CD4-positive, alpha-beta T cell treated with Interleukin-10 for 1 hour (primary cell): ENCODE measurements at regions not wholly inside any gene's neighbourhood (a gene's known extent, or its start where the extent isn't known, plus 50 kb on each side); places are given as distances from the start of the nearest gene placed in this dataset.

Experiments
- DNase-seq: peaks from one replicate; pipeline ENCODE4 v3.0.0-alpha.2; 2020

DNA sequence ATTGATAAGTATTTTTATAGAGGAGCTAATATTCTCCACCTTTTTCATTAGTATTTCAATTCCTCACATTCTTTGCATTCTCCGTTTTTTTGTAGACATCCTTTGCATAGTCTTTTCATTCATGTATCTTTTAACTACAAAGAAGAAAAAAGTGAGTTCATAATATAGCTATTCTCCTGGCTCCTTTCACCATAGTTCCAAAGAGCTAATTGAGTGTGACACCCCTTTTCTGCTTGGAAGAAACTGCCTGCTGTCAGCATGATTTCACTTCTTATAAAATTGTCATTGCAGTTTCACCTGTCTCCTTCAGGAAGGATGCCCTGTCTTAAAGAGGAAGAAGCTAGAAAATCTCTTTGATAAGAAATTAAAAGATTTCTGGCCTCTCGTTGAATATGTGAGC lies 991.1 kb downstream of the KCNT2 start:
- DNase-seq, result no peak

DNA sequence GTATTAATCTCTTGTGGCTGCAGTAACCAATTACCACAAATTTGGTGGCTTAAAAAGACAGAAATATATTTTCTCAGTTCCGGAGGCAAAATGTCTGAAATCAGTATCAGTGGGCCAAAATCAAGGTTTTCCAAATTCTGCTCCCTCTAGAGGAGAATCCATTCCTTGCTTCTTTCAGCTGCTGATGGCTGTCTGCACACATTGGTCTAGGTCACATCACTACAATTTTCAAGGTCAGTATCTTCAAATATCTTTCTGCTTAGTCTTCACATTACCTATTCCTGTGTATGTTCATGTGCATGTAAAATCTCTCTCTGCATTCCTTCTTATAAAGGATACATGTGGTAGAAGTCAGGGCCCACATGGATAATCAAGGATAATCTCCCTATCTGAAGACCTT lies 999.4 kb downstream of the KCNT2 start:
- no peak for DNase-seq

DNA sequence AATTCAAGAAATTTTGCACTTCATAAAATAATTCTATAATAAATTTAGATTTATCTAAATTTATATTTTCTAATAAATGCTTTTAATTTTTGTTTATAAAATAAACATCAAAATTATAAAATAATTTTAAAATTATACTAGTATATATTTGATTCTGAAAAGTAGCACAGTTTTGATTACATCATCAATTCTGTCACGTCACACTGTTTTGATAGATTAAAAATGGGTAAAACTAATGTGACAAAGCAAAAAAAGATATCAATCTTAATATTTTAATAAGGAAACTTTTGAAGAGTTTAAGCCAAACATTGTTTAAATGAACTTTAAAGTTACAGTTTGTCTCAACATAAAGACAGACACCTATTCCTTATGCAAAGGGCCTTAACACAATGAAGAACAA lies 1001.8 kb downstream of the KCNT2 start:
- DNase-seq, result no peak

DNA sequence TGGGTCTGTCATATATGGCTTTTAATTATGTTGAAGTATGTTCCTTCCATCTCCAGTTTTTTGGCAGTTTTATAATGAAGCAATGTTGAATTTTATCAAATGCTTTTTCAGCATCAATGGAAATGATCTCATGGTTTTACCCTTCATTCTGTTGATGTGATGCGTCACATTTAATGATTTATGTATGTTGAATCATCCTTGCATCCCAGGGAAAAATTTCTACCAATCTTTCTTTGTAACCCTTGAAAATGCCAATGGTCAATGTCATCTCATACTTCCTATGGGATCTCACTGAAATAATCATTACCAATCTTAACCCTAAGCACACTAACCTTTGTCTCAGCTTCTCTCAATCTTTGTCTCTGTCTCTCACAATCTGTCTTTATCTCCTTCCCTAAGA lies 1004.0 kb downstream of the KCNT2 start:
- no peak for DNase-seq

DNA sequence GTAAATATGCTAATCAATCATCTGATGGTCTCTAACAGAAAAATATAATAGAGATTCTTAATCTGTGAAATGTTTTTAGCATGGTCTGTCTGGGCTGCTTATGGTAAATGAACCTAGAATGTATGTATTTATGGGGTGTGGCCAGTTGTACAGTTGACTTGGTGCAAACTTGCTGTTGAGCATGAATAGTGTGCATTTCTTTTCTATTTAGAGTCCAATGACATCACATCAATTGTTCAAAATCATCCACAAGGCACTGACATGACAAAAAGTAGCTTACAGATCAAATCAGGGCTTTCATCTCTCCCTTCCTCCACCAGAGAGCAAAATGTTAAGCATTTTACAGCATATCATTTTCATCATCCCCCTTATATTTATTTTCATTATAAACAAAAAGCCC lies 1010.3 kb downstream of the KCNT2 start:
- no peak for DNase-seq

DNA sequence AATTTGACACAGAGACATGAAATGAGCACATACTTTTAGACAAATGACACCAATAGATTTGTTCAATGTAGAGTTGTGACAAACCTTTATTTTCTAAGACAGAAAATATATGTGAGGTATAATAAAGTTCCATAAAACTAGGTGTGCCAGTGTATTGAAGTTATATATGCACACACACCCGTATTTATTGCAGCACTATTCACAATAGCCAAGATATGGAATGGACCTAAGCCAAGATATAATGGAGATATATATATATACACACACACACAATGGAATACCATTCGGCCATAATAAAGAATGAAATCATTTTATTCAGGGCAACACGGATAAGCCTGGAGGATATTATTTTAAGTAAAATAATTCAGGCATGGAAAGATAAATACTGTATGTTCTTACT lies 1013.5 kb downstream of the KCNT2 start:
- DNase-seq, result no peak

DNA sequence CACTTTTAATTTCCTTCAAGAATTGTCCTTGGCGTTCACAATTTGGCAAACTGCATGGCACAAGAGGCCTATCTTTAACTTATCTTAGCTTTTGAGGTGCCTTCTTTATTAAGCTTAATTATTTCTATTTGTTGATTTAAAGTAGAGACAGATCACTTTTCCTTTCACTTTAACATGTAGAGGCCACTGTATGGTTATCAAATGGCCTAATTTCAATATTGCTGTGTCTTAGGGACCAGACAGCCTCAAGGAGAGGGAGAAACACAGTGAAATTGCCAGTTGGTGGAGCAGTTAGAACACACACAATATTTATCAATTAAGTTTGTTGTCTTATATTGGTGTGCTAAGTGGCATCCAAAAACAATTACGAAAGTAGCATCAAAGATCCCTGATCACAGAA lies 1013.9 kb downstream of the KCNT2 start:
- no peak for DNase-seq

DNA sequence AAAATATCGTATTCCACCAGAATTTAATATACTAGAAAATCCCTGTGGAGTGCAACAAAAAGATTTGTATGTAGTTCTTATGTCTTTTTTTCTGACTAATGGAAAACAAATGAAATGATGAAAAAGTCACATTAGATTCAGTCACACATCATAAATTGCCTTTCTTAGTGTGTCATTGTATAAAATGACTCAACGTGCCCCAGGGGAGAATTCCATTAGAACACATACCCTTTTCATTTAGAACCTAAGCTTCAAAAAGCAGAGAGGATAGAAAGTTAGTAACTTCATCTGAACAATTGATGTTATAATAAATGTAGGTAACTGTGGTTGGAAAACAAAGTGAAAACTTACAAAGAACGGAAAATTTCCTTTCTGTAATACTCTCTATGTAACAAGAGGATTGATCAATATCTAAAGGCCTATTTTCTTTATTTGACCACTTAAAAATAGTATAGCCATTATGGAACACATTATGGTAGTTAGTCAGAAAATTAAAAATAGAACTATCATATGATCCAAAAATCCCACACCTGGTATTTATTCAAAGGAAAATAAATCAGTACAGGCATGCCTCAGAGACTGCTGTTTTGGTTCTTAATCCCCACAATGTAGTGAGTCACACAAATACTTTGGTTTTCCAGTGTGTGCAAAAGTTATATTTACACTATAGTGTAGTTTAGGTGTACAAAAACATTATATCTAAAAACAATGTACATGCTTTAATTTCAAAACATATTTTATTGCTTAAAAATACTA lies 1016.1 kb downstream of the KCNT2 start:
- DNase-seq, result no peak

DNA sequence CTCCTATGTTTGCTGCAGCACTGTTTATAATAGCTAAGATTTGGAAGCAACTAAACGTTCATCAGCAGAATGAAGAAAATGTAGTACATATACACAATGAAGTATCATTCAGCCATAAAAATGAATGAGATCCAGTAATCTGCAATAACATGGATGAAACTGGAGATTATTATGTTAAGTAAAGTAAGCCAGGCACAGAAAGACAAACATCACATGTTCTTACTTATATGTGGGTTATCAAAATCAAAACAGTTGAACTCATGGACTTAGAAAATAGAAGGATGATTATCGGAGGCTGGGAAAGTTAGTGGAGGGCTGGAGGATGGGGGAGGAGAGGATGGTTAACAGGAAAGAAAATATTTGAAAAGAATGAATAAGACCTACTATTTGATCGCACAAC lies 1017.6 kb downstream of the KCNT2 start:
- no peak for DNase-seq

DNA sequence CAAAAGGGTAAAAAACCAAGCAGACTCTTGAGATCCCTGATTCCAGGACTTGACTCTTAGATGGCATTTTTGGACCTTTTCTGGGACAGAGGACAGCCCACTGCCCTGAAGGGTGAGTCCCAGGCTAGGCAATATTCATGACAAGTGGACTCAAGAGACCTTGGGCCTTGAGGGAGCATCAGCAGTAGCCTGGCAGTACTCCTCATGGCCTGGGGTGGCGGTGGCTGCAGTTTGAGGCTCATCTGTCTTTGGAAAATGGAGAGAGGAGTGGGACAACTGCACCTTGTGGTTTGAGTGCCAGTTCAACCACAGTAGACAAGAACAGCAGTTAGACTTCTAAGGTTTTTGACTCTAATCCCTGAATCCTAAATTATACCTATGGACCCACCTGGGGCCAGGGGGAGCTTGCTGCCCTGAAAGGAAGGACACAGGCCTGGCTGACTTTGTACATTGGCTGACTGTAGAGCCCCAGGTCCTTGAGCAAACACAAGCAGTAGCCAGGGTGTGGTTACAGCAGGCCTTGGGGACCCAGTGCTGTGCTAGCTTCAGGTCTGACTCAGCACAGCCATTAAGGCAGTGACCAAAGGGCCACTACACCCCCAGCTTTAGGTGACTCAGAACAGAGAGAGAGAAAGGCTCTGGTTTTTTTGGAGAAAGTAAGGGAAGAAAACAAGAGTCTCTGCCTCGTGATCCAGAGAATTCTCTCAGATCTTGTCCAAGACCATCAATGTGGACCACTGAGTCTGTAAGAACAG lies 1023.2 kb downstream of the KCNT2 start:
- DNase-seq, result no peak

DNA sequence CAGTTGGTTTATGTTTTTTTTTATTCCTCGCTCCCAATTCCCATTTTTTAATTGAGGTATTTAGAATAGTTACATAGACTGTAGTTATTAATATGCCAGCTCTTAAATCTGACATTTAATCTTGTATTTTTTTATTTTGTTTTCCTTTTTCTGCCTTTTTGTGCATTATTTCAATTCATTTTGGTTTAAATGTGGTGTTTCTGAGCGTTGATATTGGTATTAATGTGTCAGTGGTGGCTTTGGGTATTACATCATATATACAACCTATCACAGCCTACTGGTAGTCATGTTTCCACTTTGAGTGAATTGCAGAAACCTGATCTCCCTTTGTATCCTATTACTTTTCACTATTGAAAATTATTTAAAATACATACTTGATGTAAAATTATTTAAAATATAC lies 1027.3 kb downstream of the KCNT2 start:
- DNase-seq, result no peak

DNA sequence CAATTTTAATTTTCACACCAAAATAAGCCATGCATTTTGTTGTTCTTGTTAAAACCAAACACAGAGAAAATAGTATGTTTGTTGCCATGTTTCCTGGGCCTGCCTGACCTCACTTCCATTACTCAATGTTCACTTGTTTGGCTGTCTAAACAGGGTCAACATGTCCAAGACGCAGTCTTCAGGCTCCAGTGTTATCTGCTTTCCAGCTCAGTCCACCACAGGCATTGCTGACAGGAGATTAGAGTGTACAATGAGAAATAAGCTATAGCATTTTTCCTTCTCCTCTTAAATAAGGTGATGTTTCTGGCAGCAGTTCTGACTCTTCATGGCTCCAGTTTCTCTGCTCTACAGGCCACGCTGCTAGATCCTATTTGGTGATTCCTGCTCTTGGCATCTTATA lies 1030.5 kb downstream of the KCNT2 start:
- no peak for DNase-seq

DNA sequence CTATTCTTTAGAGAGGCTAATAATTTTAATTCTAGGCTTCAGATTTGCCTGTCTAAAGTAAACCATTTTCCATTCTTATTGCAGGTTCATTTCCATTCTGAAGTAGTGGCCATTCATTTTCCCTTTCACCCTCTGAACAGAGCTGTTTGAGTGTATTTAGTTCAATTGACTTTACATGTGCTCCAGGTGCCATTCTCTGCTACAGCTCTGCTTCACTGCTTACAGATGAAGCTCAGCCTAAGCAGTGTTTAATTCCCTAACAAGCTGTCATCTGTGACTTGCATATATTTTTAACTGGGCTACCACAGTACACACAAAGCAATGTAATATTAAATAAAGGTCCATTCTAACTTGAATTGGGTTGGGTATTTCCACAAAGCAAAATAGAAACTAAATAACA lies 1031.6 kb downstream of the KCNT2 start:
- no peak for DNase-seq

DNA sequence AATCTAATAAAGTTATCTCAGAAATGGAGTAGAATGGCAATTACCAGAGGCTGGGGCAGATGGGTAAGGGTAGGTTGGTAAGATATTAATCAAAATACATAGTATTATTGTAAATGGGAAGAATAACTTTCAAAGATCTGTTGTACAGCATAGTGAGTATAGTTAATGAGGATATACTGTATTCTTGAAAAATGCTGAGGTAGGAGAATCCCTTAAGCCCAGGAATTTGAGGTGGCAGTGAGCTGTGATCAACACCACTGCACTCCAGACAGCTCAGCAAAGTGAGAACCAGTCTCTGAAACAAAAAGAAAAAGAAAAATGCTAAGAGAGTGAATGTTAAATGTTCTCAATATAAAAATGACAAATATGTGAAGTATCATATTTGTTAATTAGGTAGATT lies 1033.7 kb downstream of the KCNT2 start:
- no peak for DNase-seq

DNA sequence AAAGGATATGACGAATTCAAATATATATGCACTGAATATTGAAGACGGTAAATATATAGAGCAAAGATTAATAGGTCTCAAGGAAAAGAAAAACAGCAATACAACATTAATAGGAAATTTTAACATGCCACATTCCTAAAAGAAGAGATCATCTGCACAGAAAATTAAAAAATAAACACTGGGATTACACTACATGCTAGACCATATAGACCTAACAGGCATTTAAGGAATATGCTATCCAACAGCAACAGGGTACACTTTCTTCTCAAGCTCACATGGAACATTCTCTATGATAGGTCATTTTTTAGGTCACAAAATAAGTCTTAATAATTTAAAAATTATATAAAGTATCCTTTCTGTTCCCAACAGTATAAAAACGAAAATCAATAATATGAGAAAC lies 1038.3 kb downstream of the KCNT2 start:
- DNase-seq, result no peak

DNA sequence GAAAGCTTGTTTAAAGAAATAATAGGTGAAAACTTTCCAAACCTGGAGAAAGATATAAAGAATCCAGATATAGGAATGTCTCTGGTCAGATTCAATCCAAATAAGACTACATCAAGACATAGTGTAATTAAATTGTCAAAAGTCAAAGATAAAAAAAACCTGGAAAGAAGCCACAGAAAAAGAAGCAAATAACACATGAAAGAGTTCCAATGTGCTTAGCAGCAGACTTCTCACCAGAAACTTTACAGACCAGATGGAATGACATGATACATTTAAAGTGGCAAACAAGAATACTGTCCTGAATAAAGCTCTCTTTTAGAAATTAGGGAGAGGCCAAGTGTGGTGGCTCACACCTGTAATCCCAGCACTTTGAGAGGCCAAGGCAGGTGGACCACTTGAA lies 1039.9 kb downstream of the KCNT2 start:
- DNase-seq, result no peak

DNA sequence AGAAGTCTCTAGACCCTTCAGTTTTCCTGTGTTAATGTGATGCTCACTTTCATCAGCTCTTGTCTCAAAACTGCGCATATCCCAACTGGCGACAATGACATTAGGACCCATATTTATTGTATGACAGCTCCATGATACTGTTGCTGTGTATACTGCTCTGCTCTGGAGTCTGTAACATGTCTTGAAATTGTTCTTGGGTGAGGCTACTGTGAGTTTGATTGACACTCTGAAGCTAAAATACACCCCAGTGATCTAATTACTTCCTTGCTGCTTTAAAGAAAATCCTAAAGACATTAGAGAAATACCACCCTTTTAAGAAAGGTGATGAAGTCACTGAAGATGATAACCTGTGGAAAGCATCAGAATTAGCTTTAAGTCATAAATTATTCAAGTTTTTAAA lies 1046.2 kb downstream of the KCNT2 start:
- no peak for DNase-seq

DNA sequence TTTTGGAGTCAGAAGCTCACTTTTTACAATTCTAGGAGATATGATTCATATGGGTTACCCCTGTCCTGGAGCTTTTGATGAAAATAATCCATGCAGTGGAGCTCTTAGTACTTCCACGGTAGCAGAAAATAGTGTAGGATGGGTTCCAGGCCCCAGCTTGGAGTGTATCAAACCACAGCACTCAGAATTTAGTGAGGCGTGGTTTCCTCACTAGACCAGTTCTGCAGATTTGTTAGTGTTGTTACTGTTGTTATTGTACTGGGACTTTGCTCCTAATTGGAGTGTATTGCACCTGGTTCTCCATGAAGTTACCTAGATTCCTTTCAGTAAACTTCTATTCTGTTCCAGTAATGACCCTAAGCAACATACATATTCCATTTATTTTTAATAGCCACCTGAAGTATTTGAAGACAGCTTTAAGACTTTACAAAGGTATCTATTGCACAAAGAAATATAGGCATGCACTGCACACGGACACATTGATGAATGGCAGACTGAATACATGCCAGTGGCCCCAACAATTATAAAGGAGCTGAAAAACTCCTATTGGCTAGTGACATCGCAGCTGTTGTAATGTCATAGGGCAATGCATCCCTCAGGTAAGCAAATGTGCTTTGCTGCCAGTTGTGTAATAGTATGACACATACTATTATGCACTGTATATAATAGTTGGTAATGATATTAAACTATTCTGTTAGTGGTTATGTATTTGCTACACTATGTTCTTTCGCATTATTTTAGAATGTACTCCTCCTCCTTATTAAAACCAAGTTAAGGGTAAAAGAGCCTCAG lies 1058.0 kb downstream of the KCNT2 start:
- no peak for DNase-seq

DNA sequence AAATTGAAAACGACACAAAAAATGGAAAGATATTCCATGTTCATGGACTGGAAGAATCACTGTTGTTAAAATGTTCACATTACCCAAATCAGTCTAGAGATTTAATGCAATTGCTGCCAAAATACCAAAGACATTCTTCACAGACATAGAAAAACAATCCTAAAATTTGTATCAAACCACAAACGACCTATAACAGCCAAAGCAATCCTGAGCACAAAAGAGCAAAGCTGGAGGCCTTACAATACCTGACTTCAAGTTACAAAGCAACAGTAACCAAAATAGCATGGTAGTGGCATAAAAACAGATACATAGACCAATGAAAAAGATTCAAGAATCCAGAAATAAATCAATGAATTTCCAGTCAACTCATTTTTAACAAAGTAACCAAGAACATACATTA lies 1077.3 kb downstream of the KCNT2 start:
- no peak for DNase-seq

DNA sequence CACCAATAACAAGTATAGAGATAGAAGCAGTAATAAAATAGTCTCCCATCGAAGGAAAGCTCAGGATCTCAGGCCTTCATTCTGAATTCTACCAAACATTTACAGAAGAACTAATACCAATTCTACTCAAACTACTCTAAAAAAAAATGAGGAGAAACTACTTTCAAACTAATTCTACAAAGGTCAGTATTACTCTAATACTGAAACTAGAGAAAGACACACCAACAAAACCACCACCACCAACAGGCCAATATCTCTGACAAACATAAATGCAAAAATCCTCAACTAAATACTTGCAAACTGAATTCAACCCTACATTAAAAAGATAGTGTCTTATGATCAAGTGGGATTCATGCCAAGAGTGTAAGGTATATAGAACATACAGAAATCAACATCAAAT lies 1078.4 kb downstream of the KCNT2 start:
- DNase-seq, result no peak

DNA sequence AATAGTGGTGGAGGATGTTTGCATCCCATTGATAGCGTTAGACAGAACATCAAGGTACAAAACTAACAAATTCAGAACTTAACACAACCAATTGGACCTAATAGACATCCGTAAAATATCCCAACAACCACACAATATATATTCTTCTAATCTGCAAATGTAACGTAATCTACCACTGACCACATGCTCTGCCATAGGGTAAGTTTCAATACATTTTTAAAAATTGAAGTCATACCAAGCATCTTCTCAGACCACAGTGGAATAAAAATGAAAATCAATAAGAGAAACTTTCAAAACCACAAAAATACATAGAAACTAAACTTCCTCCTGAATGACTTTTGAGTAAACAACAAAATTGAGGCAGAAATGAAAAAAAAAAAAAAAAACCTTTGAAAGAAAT lies 1087.5 kb downstream of the KCNT2 start:
- DNase-seq, result no peak

DNA sequence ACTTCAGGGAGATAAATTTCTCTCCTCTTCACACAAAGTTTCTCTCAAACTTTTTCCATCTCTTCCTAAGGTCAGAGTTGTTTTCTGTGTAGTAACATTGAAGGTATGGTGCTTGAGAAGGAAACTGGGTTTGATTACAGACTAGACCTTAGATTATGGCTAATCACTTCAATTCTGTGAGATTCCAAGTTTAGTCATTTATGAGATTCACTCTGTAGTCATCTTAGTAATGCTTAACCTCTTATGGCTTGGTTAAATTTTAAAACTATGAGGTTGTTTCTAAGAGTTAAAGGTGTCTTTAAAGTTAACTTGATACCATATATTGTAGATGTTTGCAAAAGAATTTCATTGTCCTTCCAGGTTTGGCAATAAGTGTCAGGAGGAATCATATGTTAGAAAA lies 1092.2 kb downstream of the KCNT2 start:
- no peak for DNase-seq

DNA sequence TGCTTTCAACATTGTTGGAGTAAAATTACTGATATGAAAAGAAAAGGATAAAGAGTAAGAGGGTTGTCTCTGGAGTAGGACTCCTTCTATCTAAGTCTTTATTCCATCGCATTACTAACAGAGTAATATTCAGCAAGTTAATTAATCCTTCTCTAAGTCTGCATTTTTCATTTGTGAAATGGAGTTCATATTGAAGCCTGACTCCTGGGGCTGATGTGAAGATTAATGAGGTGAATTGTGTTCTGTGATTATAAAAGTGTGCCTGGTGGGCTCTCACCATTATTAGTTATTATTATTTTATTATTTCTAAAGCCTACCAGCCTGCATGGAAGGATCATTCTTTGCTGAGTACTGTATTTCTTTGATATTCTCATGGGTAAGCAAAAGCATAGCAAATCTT lies 1096.7 kb downstream of the KCNT2 start:
- no peak for DNase-seq

DNA sequence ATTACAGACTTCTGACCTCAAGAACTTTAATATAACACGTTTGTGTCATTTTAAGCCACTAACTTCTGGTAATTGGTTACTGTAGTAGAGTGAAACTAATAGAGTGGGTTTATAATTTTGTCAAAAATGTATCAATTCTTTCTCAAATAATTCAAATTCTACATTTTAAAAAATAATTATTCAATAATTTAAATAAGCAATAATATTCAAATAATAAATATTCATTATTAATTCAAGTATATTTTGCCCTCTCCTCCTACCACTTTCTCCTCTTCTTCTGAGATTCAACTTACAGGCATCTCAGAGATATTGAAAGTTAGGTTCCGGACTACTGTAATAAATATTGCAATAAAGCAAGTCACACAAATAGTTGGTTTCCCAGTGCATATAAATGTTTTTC lies 1107.1 kb downstream of the KCNT2 start:
- no peak for DNase-seq
